GM18907 (cell line): ENCODE measurements at regions not wholly inside any gene's neighbourhood (a gene's known extent, or its start where the extent isn't known, plus 50 kb on each side); places are given as distances from the start of the nearest gene placed in this dataset.

Experiments
- ATAC-seq: cut with Tn5 transposase; IDR thresholded peaks from one replicate; pipeline ENCODE4 v1.9.1; 2021; ENCODE audit warnings: mild to moderate bottlenecking, moderate library complexity; ENCODE audit not compliant: unreplicated experiment

DNA sequence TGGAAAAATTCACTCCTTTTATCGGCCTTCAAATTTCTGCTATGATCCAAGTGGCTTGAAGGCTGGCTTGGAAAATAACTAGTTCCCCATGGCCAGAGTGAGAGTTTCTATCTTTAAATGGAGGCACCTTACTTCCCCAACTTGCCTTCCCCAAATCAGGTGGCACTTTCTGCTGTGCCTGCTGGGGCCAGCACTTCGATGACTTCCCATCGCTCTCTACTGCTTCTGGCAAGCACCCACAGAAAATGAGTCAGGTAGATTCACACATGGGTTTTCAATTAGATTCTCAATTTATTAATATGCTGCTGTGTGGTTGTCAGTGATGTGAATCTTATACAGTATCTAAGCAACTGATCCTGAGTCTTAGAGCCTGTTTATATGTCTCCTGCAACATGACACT lies 398.8 kb upstream of the RAG2 start:
- ATAC-seq, result no peak

DNA sequence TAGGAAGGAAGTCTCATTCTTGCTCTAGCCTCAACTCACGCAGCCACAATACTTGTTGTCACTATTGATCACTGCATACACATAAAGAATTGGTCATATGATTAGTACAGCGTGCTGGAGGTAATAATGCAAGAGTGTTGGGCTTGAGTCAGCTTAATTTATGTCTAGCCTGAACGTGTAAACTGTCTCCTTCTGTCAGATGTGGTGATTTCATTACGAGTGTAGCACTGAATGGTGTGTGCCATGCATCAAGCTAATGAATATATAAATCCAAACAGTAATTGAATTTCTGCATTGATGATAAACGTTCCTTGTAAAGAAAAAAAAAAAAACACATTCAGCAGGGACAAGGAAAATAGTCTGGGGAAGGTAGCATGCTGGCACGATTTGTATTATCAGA lies 396.2 kb upstream of the RAG2 start:
- no peak for ATAC-seq

DNA sequence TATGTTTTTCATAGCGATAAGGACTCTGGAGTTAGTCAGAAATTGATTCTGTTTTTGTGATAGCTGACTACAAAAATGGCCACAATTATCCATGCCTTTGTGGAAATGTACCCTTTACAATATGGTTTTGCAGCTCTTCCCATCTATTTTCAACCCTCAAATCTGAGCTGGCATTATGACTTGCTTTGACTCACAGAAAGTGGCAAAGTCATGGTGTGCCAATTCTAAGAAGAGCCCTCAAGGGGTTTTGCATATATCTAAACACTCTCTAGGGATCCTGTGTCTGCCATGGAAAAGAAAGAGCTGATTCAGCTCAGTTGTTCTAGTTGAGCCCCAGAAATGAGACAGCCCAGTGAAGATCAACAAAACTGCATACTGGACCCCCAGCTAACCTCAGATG lies 390.5 kb upstream of the RAG2 start:
- no peak for ATAC-seq

DNA sequence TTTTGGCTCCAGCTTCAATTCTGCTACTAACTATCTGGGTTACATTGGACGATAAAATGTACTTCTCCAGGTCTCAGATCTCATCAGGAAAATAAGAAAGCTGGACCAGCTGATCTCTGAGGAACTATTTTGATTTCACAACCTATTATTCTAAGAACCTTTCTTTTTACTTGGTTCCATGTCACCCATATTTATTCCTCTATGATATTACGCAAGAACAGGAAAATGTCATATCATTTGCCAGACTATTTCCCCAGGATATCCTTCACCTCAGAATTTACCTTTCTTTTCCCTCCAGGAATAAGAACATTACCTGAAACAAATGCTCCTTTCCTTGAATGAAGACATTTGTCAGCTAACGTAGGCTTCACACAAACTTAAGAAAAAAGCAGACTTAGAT lies 387.5 kb upstream of the RAG2 start:
- ATAC-seq, result no peak

DNA sequence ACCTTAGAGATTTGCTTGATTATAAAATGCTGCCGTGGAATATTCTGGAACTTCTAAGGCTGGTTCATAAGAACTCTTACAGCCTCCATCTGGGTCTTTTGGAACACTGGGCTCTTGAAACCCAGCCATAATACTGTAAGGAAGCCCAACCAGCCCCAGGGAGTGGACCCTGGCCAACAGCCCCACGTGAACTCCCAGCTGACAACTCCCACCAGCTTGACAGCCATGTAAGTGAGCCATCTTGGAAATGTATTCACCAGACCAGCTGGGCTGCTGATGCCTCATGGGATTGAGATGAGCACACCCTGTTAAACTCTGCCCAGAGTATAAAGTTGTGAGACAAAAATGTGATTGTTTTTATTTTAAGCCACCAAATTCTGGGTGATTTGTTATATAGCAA lies 378.7 kb upstream of the RAG2 start:
- ATAC-seq, result no peak

DNA sequence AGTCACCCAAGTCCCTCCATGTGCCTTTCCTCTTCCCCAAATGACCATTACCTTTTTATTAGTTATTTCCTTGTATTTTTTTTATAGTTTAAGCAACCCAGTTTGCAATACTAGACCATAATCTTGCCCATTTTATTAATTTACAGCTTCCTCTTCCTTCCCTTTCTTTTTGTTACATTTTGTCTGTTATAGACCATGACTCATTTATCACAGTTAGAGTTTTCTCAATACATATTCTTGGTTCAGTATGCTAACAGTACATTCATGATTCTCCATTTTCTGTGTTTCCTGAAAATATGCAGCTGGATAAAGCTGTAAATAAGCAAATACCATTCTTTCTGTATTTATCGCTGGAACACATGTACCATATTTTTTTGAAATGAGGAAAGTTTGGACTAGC lies 376.7 kb upstream of the RAG2 start:
- no peak for ATAC-seq

DNA sequence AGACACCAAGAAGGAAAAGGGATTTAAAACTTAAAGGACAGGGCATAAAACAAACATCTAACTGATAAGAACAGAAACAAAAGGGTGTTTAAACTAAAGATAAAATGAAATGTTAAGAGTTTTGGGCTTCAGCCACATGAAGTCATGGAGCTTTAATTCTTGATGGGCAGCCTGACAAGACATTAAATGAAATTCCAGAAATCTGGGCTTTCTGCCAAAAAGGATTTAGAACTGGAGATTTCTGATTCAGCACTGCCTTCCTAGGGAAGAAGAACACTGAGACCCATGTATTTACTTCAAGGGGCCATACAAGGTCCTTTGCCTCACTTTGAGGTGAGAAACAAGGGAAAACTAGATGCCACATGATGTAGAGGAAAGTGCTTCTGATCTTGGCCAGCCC lies 355.9 kb upstream of the RAG2 start:
- no peak for ATAC-seq

DNA sequence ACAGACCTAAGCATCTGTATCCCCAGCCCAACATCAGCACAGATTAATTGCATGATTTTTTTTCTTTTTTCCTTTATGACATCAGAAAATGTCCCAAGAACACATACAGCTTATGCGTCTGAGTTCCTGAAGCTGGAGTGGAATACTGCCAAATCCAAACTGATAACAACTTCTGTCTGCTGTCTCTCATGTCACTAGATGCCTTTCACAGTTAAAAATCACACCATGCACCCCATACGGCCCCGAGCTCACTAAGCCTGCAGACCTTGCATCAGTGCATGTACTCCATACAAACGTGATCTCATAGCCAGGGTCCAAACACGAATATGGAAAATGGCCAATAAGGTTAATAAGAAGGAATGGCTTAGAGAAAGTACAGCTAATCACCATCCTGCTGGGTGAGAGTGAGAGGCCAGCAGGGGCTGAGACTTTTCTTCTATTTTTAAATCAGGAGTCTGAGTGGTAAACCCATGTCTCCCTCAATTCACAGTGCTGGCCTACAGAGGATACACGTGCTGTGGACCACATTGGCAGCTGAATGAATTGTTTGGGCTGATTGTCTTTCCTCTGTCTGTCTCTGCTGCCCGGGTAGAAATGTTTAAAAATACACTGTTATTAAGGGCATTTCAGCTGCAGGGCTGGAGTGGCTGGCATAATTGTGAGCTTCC lies 350.6 kb upstream of the RAG2 start:
- no peak for ATAC-seq

DNA sequence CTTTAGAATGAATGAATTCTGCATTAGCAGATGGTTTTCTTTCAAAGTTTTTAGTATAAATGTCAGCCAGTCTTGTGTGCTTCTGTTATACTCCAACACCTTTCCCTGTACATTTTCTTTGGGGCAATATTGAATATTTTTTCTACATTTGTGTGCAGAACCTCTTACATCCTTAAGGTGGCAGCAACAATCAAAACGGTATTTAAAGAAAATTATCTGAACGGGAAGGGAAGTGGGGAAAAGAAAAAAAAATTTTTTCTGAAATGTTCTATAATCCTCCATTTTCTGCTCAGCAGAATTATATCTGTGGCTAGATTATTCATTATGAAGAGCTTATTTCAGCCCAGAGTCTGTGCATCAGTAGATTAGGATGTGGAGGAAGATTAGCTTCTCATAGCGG lies 347.3 kb upstream of the RAG2 start:
- ATAC-seq, result no peak

DNA sequence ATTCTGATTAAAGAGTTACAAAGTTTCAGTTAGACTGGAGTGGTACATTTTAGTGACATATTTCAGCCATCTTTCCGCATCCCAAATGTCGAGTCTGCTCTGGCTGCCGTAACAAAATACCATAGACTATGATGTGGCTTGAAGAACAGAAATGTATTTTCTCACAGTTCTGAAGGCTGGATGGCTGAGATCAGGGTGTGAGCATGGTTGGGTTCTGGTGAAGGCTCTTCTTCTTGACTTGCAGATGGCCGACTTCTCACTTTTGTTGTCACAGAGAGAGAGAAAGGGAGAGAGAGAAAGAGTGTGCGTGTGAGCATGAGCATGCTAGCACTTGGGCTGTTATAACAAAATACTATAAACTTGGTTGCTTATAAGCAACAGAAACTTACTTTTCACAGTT lies 335.4 kb upstream of the RAG2 start:
- ATAC-seq, result no peak

DNA sequence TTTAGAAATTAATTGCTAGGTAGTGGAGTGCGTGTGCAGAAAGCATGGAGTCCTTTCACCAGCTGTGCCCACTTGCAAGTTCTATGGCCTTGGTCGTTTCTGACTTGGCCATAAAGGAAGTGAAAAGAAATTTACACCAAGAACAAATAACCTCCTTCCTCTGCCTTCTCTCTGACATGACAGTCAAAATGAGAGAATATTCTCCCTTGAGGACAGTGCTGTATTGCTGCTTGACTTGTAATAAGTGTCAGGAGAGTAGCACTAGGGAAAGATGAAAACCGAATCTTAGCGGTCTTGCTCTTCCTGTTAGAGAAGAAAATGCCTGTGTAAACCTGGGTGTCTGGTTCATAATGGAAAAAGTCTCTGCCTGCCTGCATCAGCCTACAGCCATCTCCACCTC lies 333.1 kb upstream of the RAG2 start:
- ATAC-seq, result no peak

DNA sequence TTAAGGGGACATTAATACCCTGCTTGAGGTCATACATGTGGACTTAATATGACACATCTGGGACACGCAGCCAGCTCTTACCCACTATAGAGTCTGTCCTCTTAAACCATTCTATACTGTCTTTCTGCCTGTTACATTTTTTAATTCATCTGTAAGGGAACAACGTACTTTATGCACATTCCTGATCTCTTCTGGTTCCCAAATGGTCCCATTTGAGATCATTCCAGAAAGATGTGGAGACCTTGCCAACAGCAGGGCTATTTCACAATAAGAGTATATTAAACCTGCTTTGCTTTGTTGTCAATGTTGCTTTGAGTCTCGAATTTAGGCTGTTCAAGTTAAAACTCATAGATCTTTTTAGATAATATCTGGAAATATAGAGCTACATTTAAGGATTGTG lies 332.2 kb upstream of the RAG2 start:
- ATAC-seq, result no peak

DNA sequence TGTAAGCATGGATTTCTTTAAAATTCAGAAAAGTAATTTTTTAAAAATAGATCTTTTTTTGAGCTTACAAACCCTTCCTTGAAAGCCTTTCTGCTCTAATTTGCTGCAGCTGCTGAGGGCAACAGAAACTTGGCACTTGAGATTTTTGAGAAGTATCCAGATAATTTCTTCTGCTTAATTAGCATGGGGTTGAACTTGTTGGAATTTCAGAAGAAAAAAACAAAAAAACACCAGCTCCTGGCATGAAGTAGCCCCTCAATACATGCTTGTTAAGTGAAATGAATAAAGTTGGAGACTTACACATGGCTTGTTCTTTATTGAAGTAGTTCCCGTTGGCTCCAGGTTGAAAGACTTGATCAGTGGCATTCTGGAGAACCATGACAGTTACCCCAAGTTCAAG lies 331.4 kb upstream of the RAG2 start:
- no peak for ATAC-seq

DNA sequence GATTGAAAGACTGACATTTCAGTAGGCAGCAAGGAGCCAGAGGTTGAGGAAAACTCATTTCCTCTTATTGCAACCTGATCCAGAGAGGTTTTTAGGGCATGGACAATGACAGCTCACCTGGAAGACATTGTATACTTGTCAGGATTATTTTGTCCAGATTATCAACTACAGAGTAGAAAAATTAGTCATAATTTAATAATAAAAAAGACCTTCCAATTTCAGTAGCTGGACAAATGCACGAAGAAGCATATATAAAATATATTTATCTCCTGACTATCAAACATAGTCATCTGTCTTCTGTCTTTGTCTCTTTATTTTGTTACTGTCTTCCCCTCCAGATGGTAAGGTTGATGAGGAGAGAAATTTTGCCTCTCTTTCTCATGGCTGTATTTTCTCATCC lies 330.6 kb upstream of the RAG2 start:
- ATAC-seq, result no peak

DNA sequence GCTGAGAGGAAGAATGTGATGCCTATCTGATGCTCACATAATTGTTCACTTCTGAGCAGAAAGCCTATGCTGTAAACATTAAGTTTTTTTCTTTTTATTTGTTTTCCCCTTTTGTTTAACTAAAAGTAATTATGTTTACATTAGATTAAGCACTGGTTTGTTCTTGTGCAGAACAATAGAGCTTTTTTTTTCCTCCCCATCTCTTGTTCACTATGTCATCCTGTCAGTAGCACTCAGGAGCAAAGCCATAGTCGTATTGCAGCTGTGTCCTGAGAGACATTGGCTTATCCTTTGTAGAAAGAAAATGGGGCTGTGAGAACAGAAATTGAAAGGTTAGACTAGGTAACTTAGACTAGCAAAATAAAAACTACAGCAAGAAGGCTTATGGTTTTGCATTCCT lies 301.8 kb upstream of the RAG2 start:
- no peak for ATAC-seq

DNA sequence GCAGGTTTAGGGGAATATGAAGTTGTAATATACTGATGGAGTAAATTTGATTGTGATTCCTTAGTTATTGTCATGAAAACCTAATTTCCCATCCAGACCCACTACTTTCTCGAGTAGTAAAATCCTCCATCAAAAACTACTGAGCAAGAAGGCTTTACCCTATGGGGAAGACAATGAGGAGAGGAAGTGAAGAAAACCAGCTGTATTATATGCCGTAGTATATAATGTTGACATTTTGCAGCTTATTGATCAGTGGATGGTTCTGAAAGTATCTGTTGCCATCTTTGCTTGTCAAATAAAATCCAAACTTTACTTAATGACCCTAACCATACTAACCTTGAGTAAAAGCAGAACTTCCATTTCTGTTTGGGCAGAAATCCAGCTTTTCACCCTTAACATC lies 292.8 kb upstream of the RAG2 start:
- no peak for ATAC-seq

DNA sequence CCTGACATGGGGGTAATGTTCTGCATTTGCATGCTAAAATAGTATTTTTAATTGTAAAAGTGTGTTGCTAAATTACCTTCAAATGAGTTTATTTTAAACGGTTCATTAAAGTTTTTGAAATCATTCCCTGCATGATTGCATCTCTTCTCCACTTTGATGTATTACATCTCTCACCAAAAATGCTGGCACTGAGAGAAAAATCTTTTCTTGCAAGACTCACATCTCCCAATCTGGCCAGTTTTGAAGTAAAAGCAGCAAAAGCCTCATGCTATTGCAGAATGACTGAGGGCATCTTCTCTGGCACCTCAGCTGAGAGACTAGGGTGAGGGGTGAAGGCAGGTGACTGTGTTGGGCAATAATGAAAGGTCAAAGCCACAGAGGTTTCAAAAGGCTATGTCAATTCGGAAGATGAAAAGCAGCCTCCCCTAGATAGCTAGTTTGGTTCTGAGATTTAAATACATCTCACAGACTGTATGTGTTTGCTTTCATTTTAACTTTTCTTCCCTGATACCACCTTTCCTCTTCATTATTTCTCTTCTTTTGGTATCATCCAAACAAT lies 292.2 kb upstream of the RAG2 start:
- no peak for ATAC-seq

DNA sequence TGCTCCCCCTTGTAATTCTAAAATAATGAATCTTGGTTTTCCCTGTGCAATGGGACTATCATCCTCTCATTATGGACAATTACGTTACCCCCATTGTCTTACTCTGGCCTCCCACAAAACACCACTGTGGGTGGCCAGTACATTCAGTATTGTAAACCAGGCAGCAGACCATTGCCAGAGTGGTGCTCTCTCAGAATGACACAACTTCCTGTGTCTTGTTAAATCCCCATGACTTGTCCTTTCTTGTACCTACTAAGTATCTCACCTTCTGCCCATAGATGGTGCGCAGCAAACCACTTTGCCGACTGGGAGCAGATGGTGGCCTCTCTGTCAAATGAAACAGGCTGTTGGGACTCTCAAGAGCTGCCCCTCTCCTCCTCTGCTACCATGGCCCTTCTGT lies 287.1 kb upstream of the RAG2 start:
- no peak for ATAC-seq

DNA sequence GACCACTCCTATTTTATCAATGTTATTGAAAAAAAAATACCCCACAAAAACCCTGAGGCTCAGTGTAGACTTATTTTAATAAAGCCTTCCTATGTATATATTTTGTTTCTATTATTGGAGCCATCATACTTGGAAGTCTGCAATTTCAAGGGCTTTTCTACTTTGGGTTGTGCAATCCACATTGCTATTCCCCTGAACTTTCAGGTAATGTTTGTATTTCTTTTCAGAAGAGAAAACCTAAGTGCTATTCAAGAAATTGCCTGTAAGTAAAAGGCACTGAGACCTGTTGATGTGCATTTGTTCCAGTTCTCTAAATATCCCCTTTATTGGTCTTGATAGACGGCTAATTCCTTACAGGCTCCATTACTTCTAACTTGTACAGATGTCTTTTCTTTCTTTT lies 280.7 kb upstream of the RAG2 start:
- ATAC-seq, result no peak

DNA sequence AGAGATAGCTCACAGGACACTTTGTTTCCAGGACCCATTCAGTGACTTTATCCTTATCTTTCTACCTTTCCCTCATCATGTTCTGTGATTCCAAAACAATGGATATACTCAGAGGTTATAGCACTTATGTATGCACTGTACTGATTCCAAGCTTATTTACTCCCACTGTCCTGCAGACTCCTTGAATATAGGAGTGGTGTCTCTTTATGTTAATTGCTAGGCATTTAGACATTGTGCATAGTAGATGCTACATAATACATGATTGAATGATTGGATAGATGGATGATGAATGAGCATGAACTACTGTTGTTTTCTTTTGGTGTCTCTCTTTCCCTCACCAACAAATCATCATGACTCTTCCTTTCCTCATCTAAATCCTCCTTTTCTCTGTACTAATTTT lies 279.1 kb upstream of the RAG2 start:
- ATAC-seq, result no peak

DNA sequence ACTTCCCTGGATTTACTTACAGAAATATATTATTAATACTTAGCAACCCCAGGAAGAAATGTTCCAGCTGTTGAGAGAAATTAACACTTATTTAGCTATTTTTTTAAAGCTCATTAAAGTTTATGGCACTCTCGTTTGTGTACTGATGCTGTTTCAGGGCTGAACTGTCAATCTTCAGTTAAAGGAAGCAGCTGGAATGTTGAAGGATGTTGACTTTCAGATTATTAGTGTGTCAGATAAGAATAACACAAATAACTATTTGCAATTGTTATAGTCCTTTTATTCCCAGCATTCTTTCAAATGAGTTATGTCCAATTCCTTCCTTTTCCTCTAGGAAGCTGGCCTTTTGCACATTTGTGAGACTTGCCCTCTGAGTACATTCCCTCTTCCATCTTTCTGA lies 278.2 kb upstream of the RAG2 start:
- no peak for ATAC-seq

DNA sequence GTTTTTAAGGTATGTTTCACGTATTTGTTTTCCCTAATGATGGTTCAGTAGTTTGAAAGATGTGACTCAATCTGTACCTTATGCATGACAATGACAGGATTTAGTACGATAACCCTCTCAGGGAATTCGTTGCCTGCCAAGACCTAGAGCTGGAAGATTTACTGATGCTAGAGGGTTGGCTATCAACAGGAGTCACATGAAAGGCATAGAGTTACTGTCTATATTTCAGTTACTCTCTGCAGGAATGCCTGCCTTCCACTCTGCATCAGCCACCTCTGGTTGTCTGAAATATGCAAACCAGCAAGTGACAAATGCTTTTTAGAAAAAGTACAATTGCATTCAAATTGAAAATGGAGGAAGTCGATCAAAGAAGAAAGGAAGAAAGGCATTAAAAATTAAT lies 276.3 kb upstream of the RAG2 start:
- no peak for ATAC-seq

DNA sequence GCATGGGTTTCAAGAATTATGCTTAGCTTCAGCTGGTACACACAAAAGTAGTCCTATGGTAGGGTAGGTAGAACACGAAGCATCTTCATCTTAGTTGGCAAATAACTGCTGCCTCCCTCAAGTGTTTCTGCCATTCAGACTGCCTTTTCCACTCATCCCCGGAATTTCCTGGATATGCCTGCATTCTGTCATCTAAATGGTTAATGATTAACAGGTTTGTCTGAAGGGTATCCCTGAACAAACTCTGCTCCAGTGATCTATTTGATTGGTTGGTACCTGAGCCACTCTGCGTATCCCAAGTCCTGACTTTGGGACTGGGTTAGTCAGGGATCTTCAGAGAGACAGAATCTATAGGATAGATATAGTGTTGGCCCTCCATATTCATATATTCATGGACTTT lies 272.3 kb upstream of the RAG2 start:
- ATAC-seq, result no peak
